GM18505 (cell line): ENCODE measurements at regions not wholly inside any gene's neighbourhood (a gene's known extent, or its start where the extent isn't known, plus 50 kb on each side); places are given as distances from the start of the nearest gene placed in this dataset.

Experiments
- ATAC-seq: cut with Tn5 transposase; IDR thresholded peaks from one replicate; pipeline ENCODE4 v1.9.1; 2021; ENCODE audit not compliant: unreplicated experiment
- POLR2A ChIP-seq: IDR thresholded peaks from 4 replicates; pipeline ENCODE4 v1.6.1; 2011; ENCODE audit warnings: borderline replicate concordance; ENCODE audit not compliant: insufficient read depth, insufficient read length; ENCODE audit errors: extremely low read depth

DNA sequence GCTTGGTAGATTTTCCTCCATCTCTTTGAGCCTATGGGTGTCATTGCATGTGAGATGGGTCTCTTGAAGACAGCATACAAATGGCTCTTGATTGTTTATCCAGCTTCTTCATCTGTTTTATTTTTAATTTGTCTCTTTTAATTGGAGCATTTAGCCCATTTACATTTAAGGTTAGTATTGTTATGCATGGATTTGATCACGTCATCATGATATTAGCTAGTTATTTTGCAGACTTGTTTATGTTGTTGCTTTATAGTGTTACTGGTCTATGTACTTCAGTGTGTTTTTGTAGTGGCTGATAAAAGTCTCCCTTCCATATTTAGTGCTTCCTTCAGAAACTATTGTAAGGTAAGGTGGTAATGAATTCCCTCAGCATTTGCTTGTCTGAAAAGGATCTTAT lies 78.6 kb upstream of the RGMB start:
- TF ChIP-seq POLR2A: no peak
- ATAC-seq: no peak

DNA sequence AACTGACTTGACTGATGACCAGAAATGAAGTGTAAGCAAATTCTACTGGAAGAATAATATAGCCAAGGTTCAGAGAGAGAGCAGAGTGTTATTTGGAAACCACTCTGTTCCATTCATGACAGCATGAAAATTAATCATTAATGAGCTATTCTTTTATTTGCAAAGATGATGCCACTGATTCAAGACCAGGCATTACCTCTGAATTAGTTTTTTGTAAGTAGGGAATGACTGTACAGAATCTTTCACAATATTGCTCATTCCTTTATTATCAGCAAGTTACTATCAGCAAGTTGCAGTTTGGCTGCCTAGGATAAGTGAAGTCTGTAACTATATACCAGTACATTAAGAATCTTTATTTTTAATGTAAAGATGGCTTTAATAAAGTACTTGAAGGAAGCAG lies 75.1 kb upstream of the RGMB start:
- no peak for ATAC-seq
- no peak for TF ChIP-seq POLR2A

DNA sequence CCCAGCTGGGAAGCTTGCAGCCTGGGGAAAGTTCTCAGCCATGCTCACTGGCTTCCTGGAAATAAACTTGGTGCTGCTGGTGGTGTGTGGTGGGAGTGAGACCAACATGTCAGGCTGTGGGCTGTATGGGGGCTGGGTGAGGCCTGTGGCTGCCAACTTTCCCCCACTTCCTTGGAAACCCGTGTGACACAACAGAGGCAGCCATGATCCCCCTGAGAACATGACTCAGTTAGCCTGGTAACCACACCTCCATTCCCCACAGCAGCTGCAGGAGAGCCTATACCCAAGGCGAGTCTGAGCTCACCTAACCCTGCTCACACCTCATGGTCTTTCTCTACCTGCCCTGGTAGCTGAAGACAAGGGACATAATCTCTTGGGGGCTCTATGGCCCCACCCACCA lies 72.7 kb upstream of the RGMB start:
- TF ChIP-seq POLR2A: no peak
- ATAC-seq: no peak

DNA sequence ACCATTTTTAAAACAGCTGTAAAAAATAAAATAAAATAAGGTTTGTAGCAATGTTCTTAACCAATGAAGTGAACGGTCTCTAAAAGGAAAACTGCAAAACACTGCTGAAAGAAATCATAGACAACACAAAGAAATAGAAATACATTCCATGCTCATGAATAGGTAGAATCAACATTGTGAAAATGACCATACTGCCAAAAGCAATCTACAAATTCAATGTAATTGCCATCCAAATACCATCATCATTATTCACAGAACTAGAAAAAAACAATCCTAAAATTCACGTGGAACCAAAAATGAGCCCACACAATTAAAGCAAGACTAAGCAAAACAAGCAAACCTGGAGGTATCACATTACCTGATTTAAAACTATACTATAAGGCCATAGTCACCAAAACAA lies 67.6 kb upstream of the RGMB start:
- no peak for TF ChIP-seq POLR2A
- ATAC-seq: no peak

DNA sequence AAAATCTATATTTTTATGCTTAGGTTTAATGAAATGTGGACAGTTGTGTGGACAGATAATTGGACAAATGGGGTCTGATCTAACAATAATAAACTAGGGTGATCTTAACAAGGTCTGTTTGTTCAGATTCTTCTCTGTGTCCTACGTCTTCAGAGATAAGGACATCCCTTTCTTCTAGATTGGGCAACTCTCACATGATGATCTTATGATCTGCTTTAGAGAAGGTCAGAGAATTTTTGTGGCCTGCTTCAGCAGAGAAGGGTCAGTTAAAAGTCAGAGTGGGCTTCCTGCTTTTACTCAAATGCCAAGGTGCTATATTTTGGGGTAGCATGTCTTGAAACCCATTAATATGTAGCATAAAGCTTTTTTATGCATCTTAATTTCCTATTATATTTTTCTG lies 63.8 kb upstream of the RGMB start:
- no peak for TF ChIP-seq POLR2A
- ATAC-seq: no peak

DNA sequence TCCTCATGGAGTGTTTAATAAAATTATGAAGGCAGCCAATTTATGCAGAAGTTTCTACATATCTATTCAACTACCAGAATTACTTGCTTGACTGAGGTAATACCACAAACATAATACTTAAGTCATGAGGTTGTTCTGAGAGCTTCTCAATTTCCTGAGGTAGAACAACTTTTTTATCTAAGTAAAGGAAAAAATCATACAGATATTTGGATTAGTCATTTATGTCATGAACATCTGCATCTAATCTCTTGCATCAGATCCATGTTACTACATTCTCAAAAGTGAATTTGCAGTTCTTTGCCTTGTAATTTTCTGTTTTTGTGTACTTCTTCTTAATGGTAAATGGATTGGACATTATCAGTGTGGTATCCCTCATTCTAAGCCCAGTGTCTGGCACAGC lies 60.4 kb upstream of the RGMB start:
- no peak for ATAC-seq
- TF ChIP-seq POLR2A: no peak

DNA sequence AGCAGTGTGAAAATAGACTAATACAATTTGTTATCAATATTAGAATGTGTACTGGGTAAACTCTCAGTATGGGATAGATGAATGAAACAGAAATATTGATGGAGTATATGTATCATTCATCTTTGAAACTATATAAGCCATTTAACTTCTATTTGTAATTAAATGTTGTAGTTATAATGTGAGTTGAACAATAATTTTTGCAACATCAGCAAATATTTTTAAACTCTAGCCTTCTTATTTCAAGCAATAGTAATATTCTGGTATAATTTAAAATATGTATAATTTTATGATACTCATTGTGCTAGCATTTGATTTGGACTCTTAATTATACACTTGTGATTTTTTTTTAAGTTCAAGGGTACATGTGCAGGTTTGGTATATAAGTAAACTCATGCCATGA lies 59.6 kb upstream of the RGMB start:
- no peak for TF ChIP-seq POLR2A
- no peak for ATAC-seq

DNA sequence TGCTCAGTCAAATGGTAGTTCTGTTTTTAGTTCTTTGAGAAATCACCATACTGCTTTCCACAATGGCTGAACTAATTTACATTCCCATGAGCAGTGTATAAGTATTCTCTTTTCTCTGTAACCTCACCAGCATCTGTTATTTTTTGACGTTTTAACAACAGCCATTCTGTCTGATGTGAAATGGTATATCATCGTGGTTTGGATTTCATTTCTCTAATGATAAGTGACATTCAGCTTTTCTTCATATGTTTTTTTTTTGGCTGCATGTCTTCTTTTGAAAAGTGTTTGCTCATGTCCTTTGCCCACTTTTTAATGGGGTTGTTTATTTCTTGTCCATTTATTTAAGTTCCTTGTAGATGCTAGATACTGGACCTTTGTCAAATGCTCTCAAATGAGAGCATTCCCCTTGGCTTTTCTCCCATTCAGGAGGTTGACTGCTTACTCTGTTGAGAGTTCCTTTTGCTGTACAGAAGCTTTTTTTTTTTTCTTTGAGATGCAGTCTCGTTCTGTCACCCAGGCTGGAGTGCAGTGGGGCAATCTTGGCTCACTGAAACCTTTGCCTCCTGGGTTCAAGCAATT lies 58.7 kb upstream of the RGMB start:
- TF ChIP-seq POLR2A: no peak
- ATAC-seq: no peak

DNA sequence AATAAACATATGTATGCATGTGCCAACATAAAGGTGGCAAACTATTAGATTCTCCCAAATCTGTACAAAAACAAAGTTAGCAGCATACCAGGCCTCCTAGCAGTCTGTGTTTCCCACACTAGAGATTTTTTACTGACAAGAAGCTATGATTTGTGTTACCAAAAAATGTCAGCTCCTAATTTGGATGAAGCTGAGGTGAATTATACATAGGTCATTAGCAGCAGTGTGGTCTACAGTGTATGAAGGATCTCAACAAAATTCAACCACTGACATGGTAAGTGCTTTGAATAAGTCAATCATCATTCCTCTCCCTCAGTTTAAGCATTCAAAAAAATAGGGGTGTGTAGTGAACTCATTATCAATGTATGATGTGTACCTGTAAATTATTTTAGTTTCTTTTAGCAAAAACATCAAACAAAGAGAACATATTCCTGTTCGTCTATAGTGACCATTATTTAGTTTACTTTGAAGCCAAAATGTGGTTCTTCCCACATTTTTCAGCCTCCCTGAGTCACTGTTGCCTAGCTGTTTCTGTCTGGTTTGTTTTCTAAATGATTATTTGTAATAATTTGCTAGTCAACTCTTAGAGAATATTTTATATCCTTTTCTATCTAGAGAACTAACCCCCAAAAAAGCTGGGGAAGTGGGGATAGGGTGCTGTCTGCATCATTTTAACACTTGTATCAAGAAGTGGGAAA lies 52.1 kb upstream of the RGMB start:
- no peak for TF ChIP-seq POLR2A
- ATAC-seq: no peak

DNA sequence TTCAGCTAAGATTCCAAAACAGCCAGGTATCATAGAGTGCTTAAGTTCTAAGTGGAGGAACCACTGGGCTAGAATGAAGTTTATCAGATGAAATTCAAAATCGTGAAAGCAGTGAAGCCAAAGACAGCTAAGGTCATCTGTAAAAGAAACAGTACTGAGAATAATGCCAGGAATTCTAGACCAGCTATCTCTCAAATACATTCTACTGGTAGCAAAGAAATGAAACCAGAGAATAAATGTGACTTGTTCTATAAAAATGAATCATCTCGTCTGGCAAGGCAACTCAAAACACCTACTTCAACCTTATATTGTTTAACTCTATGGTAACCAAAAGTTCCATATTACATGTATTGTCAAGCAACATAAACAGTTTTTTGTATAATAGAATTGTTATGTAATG lies 51.3 kb upstream of the RGMB start:
- ATAC-seq: no peak
- TF ChIP-seq POLR2A: no peak

DNA sequence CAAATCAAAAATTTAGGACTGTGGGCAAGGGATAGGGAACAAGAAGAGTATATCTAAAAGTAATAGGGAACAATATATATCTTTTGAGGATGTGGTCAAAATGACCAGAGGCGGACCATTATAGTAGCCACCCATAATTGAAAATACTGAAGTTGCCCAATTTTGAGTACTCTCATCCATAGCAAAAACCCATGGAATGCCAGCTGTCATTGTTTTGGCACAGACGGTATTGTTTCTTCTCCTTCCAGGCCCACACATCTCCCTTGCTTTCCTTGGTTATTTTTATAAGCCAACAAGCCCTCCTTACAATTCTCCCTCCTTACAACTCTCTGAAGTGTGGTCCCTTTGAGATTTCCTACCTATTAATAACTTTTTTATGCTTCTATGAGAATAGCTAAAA lies 50.4 kb upstream of the RGMB start:
- no peak for TF ChIP-seq POLR2A
- ATAC-seq: no peak
